WERI-Rb-1 (cell line): ENCODE measurements at regions not wholly inside any gene's neighbourhood (a gene's known extent, or its start where the extent isn't known, plus 50 kb on each side); places are given as distances from the start of the nearest gene placed in this dataset.
"Not testable (repeated sequence)": the region's sequence is repeated elsewhere in the genome, so short reads cannot be mapped to it uniquely, and the experiment has no call there.

Source experiments
- DNase-seq: peaks from one replicate; pipeline ENCODE4 v3.0.0-alpha.2; 2020
- H3K27ac ChIP-seq: fragments of 250-450 bp; sonication (Bioruptor Pico); 2 replicates; pipeline ENCODE4 v1.5.1; 2020; ENCODE audit warnings: mild to moderate bottlenecking, moderate library complexity
- H3K27me3 ChIP-seq: fragments of 250-450 bp; sonication (Bioruptor Pico); 2 replicates; pipeline ENCODE4 v1.5.1; 2021; ENCODE audit warnings: mild to moderate bottlenecking, low read depth, moderate library complexity; ENCODE audit not compliant: insufficient read depth, severe bottlenecking
- H3K36me3 ChIP-seq: fragments of 250-450 bp; sonication (Bioruptor Pico); 2 replicates; pipeline ENCODE4 v1.5.1; 2020; ENCODE audit warnings: mild to moderate bottlenecking, moderate library complexity
- H3K4me3 ChIP-seq: 2 replicates; pipeline ENCODE4 v1.5.1; 2011; ENCODE audit warnings: low read depth, mild to moderate bottlenecking, control low read depth, low read length
- H3K9me3 ChIP-seq: fragments of 250-450 bp; sonication (Bioruptor Pico); 2 replicates; pipeline ENCODE4 v1.5.1; 2021; ENCODE audit warnings: mild to moderate bottlenecking, moderate library complexity; ENCODE audit not compliant: severe bottlenecking
- TF ChIP-seq, protein P1 (sequence below): IDR thresholded peaks from 2 replicates; pipeline ENCODE4 v1.5.1; 2011; ENCODE audit warnings: low read depth, mild to moderate bottlenecking, control low read depth, inconsistent platforms, low read length

DNA sequence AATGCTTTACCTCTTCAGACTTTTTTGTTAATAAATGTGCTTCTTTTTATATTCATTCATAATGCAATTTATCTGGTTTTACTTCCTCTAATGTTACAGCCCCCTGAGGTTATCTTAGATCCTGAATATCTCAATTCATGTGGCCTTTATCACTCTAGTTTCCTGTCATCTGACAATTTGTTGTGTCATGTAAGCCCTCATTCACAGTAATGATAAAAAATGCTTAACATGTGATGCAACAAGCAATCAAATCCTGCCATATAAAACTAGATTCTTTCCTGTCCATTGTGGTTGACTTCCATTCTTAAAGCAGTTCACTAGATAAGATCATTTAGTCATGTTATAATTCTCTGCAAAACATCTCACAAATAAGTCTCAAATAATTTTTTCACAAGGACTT is 991.2 kb upstream of the ACO1 start:
- H3K27me3 ChIP-seq, result no peaks in the 10 kb centered on the region
- H3K9me3 ChIP-seq, result no peaks in the 10 kb centered on the region
- no peak overlapping the region for H3K4me3 ChIP-seq
- TF ChIP-seq, protein P1, sequence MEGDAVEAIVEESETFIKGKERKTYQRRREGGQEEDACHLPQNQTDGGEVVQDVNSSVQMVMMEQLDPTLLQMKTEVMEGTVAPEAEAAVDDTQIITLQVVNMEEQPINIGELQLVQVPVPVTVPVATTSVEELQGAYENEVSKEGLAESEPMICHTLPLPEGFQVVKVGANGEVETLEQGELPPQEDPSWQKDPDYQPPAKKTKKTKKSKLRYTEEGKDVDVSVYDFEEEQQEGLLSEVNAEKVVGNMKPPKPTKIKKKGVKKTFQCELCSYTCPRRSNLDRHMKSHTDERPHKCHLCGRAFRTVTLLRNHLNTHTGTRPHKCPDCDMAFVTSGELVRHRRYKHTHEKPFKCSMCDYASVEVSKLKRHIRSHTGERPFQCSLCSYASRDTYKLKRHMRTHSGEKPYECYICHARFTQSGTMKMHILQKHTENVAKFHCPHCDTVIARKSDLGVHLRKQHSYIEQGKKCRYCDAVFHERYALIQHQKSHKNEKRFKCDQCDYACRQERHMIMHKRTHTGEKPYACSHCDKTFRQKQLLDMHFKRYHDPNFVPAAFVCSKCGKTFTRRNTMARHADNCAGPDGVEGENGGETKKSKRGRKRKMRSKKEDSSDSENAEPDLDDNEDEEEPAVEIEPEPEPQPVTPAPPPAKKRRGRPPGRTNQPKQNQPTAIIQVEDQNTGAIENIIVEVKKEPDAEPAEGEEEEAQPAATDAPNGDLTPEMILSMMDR, result no peak
- no peak overlapping the region for H3K27ac ChIP-seq
- DNase-seq, result no peak
- no peaks in the 10 kb centered on the region for H3K36me3 ChIP-seq

DNA sequence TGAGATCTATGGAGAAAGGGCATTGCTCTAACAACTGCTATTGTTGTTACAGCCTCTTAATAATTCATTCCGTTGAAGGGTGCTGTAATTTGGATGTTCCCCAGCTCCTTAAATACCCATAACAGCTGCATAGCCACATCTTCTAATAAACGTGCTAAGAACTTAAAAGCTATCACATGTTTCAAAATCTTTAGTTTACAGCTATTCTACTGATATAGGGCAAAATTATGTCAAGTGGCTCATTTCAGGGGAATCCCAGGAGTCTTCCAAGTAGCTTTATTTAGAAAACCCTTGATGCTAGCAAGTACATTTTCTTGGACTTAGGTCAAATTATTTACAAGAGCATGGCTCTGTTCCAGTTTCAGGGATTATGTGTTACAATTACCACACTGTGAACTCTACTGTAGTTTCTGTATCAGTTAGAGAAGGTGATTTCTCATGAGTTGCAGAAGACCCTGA is 990.4 kb upstream of the ACO1 start:
- Histone ChIP-seq H3K36me3 (no peaks in the 10 kb centered on the region), H3K27me3 (no peaks in the 10 kb centered on the region), H3K9me3 (no peaks in the 10 kb centered on the region), H3K27ac (no peak overlapping the region), H3K4me3 (no peak overlapping the region)
- TF ChIP-seq, protein P1, result no peak
- DNase-seq, result no peak

DNA sequence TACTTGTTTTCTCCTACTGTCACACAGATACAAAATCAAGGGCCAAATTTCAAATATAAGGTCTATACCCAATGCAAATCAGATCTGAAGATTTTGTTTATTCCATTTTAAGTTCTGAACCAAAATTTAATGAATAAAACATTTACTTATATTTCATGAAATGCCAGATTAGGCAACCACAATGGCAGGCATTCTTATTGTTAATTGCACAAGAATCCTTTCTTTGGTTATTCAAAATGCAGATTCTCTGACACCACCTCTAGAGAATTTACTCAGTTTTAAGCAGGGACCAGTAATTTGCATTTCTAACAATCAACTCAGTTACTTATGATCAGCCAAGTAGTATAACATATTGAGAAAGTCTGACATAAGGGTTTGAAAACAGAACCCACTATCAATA is 972.4 kb upstream of the ACO1 start:
- DNase-seq, result no peak
- Histone ChIP-seq H3K9me3 (no peaks in the 10 kb centered on the region), H3K36me3 (no peaks in the 10 kb centered on the region), H3K4me3 (no peak overlapping the region), H3K27ac (no peak overlapping the region), H3K27me3 (no peaks in the 10 kb centered on the region)
- TF ChIP-seq, protein P1, result no peak

DNA sequence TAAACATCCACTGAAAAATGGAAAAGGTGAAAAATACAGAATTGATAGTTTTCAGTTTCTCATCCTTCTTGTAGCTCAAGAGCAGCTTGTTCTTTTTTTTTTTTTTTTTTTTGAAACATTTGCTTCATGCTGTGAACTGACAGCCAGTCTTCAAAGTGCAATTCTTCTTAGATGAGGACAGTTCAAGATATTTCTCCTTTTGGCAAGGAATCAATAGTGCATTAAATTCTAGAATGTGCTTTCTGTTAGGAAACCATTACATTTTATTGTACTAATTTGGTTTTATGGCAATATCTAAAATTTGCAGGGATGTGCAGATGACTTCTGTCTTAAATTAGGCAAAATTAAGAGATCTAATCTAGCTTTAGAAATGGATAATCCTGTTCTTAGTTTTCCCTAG is 969.3 kb upstream of the ACO1 start:
- no peak for DNase-seq
- TF ChIP-seq, protein P1, result no peak
- no peaks in the 10 kb centered on the region for H3K27me3 ChIP-seq
- H3K4me3 ChIP-seq, result no peak overlapping the region
- H3K9me3 ChIP-seq, result no peaks in the 10 kb centered on the region
- no peaks in the 10 kb centered on the region for H3K36me3 ChIP-seq
- H3K27ac ChIP-seq, result no peak overlapping the region

DNA sequence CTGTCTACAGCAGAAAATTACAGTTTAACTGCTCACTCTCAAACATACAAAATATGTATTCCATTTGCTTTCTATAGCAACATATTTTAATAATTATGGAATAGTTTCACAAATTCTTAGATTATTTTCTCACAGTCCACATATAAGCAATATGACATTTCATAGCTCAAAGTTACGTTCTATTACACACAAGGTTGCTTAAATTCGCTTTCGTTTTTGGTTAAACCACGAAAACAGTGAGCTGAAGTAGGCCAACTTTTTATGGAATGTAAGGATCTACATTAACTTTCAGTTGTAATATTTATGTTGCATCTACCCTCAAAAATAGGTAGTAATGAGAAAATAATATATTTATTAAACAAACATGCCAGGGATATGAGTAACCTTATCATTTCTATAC is 966.0 kb upstream of the ACO1 start:
- H3K4me3 ChIP-seq, result no peak overlapping the region
- H3K27ac ChIP-seq, result no peak overlapping the region
- no peaks in the 10 kb centered on the region for H3K9me3 ChIP-seq
- H3K27me3 ChIP-seq, result no peaks in the 10 kb centered on the region
- no peak for DNase-seq
- TF ChIP-seq, protein P1, result no peak
- no peaks in the 10 kb centered on the region for H3K36me3 ChIP-seq

DNA sequence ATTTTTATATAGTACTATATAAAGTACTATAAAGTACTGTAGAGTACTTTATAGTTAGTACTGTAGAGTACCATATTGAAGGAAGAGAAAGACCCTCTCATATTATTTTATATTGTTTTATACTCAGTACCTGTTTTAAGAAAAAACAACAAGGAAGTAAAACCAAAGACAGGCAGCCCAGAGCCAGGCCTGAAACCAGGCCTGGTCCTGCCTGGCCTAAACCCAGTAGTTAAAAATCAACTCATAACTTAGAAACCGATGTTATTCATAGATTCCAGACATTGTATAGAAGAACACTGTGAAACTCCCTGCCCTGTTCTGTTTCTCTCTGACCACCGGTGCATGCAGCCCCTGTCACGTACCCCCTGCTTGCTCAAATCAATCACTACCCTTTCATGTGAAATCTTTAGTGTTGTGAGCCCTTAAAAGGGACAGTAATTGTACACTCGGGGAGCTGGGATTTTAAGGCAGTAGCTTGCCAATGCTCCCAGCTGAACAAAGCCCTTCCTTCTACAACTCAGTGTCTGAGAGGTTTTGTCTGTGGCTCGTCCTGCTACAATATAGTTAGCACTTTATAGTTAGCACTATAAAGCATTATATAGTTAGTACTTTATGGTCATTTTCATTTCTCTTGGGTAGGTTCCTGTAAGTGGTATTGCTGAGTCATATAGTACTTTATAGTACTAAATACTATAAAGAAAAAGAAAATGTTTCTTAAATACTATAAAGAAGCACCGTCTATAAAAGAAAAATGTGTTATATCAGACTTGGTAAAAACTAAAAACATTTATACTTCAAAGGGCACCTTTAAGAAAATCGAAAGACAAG is 940.6 kb upstream of the ACO1 start:
- not testable (repeated sequence) for H3K27me3 ChIP-seq, H3K4me3 ChIP-seq, DNase-seq, H3K27ac ChIP-seq, H3K9me3 ChIP-seq, H3K36me3 ChIP-seq
